Activated CD4-positive, alpha-beta T cell treated with anti-CD3 and anti-CD28 coated beads for 48 hours (primary cell): ENCODE measurements at regions not wholly inside any gene's neighbourhood (a gene's known extent, or its start where the extent isn't known, plus 50 kb on each side); places are given as distances from the start of the nearest gene placed in this dataset.

Source experiments
- DNase-seq: peaks from one replicate; pipeline ENCODE4 v3.0.0-alpha.2; 2020

- no peak for DNase-seq
These were observed 322.4 kb upstream of the N4BP1 start for GRCh38 chr16:48932216-48932855.

- no peak for DNase-seq
These were observed 321.1 kb upstream of the N4BP1 start for GRCh38 chr16:48930951-48931553.

GRCh38 chr16:48919791-48920190 lies 309.8 kb upstream of the N4BP1 start:
- DNase-seq = no peak

- no peak for DNase-seq
These were observed 308.7 kb upstream of the N4BP1 start for GRCh38 chr16:48918520-48919258.

- DNase-seq = no peak
These were observed 306.6 kb upstream of the N4BP1 start for GRCh38 chr16:48916566-48916965.

GRCh38 chr16:48914070-48914469 lies 304.1 kb upstream of the N4BP1 start:
- DNase-seq = no peak

GRCh38 chr16:48913384-48913783 lies 303.4 kb upstream of the N4BP1 start:
- no peak for DNase-seq

GRCh38 chr16:48912360-48912759 lies 302.4 kb upstream of the N4BP1 start:
- DNase-seq = no peak

- DNase-seq = no peak
These were observed 301.7 kb upstream of the N4BP1 start for GRCh38 chr16:48911700-48912099.

GRCh38 chr16:48910214-48910613 lies 300.2 kb upstream of the N4BP1 start:
- DNase-seq = no peak

- DNase-seq = no peak
These were observed 299.3 kb upstream of the N4BP1 start for GRCh38 chr16:48909231-48909630.

GRCh38 chr16:48907906-48908634 lies 298.1 kb upstream of the N4BP1 start:
- DNase-seq = no peak

- DNase-seq = no peak
These were observed 295.9 kb upstream of the N4BP1 start for GRCh38 chr16:48905632-48906505.

- DNase-seq = no peak
These were observed 294.4 kb upstream of the N4BP1 start for GRCh38 chr16:48904333-48904732.

- DNase-seq = no peak
These were observed 293.1 kb upstream of the N4BP1 start for GRCh38 chr16:48903039-48903438.

GRCh38 chr16:48901712-48902374 lies 291.9 kb upstream of the N4BP1 start:
- no peak for DNase-seq

- no peak for DNase-seq
These were observed 289.5 kb upstream of the N4BP1 start for GRCh38 chr16:48899500-48899899.

- DNase-seq = no peak
These were observed 287.8 kb upstream of the N4BP1 start for GRCh38 chr16:48897698-48898205.

GRCh38 chr16:48895142-48895541 lies 285.2 kb upstream of the N4BP1 start:
- DNase-seq = no peak

GRCh38 chr16:48892893-48893292 lies 282.9 kb upstream of the N4BP1 start:
- DNase-seq = no peak

GRCh38 chr16:48887646-48888210 lies 277.7 kb upstream of the N4BP1 start:
- no peak for DNase-seq
